Glutamatergic neuron (in vitro differentiated cells): ENCODE measurements at regions not wholly inside any gene's neighbourhood (a gene's known extent, or its start where the extent isn't known, plus 50 kb on each side); places are given as distances from the start of the nearest gene placed in this dataset.

Experiments used
- DNase-seq: peaks from one replicate; pipeline ENCODE4 v3.0.0; 2022
- H3K27ac Mint-ChIP-seq: one replicate; pipeline ENCODE4 v1.8.0; 2020; ENCODE audit warnings: mild to moderate bottlenecking, mixed read lengths, inconsistent platforms; ENCODE audit not compliant: unreplicated experiment
- H3K27me3 Mint-ChIP-seq: one replicate; pipeline ENCODE4 v1.8.0; 2020; ENCODE audit warnings: mild to moderate bottlenecking, moderate library complexity, mixed read lengths, inconsistent platforms; ENCODE audit not compliant: unreplicated experiment
- H3K36me3 Mint-ChIP-seq: one replicate; pipeline ENCODE4 v1.8.0; 2020; ENCODE audit warnings: mild to moderate bottlenecking, mixed read lengths, inconsistent platforms; ENCODE audit not compliant: unreplicated experiment
- H3K4me1 Mint-ChIP-seq: one replicate; pipeline ENCODE4 v1.8.0; 2020; ENCODE audit warnings: mild to moderate bottlenecking, low read depth, mixed read lengths, inconsistent platforms; ENCODE audit not compliant: unreplicated experiment
- H3K4me3 Mint-ChIP-seq: one replicate; pipeline ENCODE4 v1.8.0; 2020; ENCODE audit warnings: mild to moderate bottlenecking, mixed read lengths, inconsistent platforms; ENCODE audit not compliant: unreplicated experiment
- H3K9me3 Mint-ChIP-seq: one replicate; pipeline ENCODE4 v1.8.0; 2020; ENCODE audit warnings: mild to moderate bottlenecking, moderate library complexity, mixed read lengths, inconsistent platforms; ENCODE audit not compliant: unreplicated experiment
- TF ChIP-seq, protein P1 (sequence below): fragments of 200-600 bp; sonication (generic); IDR thresholded peaks from one replicate; pipeline ENCODE4 v1.5.0; 2021; ENCODE audit not compliant: partially characterized antibody, unreplicated experiment

DNA sequence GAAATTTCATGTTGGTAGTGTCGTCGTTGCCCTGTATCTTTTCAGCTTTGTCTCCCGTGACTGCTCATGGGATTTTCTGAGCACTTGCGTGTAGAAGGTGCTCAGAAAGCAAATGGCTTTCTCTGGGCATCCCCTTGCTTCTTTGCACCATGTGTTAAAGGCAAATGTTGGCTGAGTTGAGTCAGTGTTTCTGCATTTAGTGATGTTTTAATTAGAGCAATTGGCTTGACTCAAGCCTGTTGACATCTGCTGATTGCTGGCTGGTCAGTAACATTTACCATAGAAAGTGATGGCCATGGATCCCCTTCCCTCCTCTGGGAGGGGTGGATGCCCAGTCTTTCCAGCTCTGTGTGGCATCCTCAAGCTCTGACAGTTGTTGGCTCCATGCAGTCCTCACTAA is 187.2 kb upstream of the MPHOSPH6 start:
- H3K36me3 Mint-ChIP-seq: no peaks in the 10 kb centered on the region
- no peaks in the 10 kb centered on the region for H3K9me3 Mint-ChIP-seq
- no peak for DNase-seq
- no peaks in the 10 kb centered on the region for H3K27me3 Mint-ChIP-seq
- no peak overlapping the region for H3K27ac Mint-ChIP-seq
- H3K4me3 Mint-ChIP-seq: no peak overlapping the region
- TF ChIP-seq, protein P1, sequence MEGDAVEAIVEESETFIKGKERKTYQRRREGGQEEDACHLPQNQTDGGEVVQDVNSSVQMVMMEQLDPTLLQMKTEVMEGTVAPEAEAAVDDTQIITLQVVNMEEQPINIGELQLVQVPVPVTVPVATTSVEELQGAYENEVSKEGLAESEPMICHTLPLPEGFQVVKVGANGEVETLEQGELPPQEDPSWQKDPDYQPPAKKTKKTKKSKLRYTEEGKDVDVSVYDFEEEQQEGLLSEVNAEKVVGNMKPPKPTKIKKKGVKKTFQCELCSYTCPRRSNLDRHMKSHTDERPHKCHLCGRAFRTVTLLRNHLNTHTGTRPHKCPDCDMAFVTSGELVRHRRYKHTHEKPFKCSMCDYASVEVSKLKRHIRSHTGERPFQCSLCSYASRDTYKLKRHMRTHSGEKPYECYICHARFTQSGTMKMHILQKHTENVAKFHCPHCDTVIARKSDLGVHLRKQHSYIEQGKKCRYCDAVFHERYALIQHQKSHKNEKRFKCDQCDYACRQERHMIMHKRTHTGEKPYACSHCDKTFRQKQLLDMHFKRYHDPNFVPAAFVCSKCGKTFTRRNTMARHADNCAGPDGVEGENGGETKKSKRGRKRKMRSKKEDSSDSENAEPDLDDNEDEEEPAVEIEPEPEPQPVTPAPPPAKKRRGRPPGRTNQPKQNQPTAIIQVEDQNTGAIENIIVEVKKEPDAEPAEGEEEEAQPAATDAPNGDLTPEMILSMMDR: no peak
- no peaks in the 10 kb centered on the region for H3K4me1 Mint-ChIP-seq

DNA sequence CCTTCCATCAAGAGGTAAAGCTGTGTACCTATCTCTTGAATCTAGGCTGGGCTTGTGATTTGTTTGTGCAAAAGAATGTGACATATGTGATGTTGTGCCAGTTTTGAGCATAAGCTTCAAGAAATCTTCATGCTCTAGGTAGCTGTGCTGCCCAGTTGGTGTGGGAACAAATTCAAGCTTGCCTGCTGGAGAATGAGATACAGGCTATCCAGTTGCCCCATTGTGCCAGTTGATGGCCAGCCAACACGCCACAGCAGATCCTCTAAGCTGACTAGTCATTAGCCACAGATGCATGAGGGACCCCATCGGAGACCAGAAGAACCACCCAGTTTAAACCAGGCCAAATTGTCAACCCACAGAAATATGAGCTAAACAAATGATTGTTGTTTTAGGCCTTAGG is 180.5 kb upstream of the MPHOSPH6 start:
- Mint-ChIP-seq H3K4me3 (no peak overlapping the region), H3K4me1 (no peaks in the 10 kb centered on the region), H3K9me3 (no peaks in the 10 kb centered on the region), H3K27me3 (peaks cover 3% of the 10 kb centered on the region), H3K27ac (no peak overlapping the region), H3K36me3 (no peaks in the 10 kb centered on the region)
- DNase-seq: no peak
- TF ChIP-seq, protein P1: no peak

DNA sequence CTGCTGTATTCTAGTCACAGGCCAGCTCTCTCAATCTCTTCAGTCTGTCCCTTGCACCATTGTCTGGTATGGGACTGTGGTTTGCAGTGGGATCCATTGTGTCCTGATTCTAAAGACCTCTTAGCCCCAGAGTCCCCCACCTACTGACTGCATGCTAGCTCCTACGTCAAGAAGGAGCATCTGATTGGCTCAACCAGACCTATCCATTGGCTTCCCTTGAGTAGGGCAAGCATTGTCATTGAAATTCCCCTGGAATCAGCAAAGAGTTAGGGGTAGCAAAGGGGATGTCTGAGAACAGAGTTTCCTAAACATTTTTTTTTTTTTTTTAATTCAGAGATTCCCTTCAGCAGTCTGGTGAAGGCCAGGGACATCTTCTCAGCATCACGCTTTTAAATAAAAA is 175.3 kb upstream of the MPHOSPH6 start:
- no peak for DNase-seq
- H3K36me3 Mint-ChIP-seq: no peaks in the 10 kb centered on the region
- no peaks in the 10 kb centered on the region for H3K9me3 Mint-ChIP-seq
- no peaks in the 10 kb centered on the region for H3K4me1 Mint-ChIP-seq
- no peak overlapping the region for H3K27ac Mint-ChIP-seq
- TF ChIP-seq, protein P1: no peak
- H3K4me3 Mint-ChIP-seq: no peak overlapping the region
- peaks cover 3% of the 10 kb centered on the region for H3K27me3 Mint-ChIP-seq

DNA sequence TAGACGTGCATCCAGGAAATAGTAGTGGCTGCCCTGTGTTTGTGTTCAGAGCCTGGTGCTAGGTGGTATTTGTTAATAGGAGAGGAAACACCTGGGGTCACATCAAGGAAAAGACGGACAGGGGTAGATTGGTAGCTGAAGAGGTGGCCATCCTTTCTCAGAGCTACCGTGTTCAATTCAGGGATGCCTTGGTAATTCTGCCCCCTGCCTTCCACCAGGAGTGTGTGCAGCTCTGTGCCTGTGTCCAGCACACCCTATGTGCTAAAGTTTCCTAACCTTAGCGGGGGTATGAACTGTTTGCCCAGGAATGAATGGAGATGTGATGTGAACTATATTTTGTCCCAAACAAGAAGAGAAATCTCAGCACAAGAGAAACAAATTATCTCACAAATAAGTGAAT is 174.1 kb upstream of the MPHOSPH6 start:
- DNase-seq: no peak
- no peak overlapping the region for H3K27ac Mint-ChIP-seq

DNA sequence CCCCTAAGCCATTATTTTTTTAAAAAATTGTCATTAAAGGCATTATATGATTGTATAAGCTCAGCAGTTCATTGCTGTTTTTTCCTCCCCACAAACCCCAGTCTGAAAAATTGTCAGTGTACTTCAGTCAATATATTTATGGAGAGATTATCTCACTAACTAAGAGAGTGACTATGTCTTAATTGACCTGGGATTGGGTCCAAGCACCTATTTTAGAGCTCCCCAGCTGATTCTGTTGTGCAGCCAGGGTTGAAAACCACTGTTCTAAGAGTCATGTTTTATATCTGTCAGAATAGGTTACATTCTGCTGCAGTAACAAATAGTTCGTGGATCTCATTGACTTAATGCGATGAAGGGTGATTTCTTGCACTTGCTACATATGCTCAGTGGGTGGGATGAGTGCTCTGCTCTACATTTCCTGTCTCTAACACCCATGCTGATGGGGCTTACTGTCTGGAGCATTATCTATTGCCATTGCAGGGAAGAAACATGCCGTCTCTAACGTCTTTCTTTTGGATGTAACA is 171.2 kb upstream of the MPHOSPH6 start:
- Mint-ChIP-seq H3K9me3 (no peaks in the 10 kb centered on the region), H3K4me3 (no peak overlapping the region), H3K27ac (no peak overlapping the region), H3K36me3 (no peaks in the 10 kb centered on the region), H3K4me1 (no peaks in the 10 kb centered on the region), H3K27me3 (peaks cover 2% of the 10 kb centered on the region)
- no peak for DNase-seq
- TF ChIP-seq, protein P1: no peak

More for the DNA sequence above, 174.1 kb upstream of the MPHOSPH6 start:
- Mint-ChIP-seq H3K9me3 (no peaks in the 10 kb centered on the region), H3K27me3 (peaks cover 3% of the 10 kb centered on the region), H3K4me3 (no peak overlapping the region), H3K4me1 (no peaks in the 10 kb centered on the region), H3K36me3 (no peaks in the 10 kb centered on the region)
- TF ChIP-seq, protein P1: peak; percentile 35
